Gastrocnemius medialis (tissue), 4 donors: ENCODE measurements at regions not wholly inside any gene's neighbourhood (a gene's known extent, or its start where the extent isn't known, plus 50 kb on each side); places are given as distances from the start of the nearest gene placed in this dataset.

Source experiments
- CTCF ChIP-seq, 5 experiments: fragments of 450-650 bp in 3 of 5; fragments of 200-600 bp in 2 of 5; sonication (generic) in 2 of 5; IDR thresholded peaks in 4 of 5; conservative IDR thresholded peaks in 1 of 5; 1 replicate in 4 of 5; 2 replicates in 1 of 5; pipeline ENCODE4 v1.5.1; 2016 to 2019; ENCODE audit warnings: antibody characterized with exemption in 5 of 5, mild to moderate bottlenecking in 3 of 5, moderate library complexity in 3 of 5
- POLR2A ChIP-seq, 2 donors: fragments of 450-650 bp; IDR thresholded peaks; one replicate each; pipeline ENCODE4 v1.6.1; 2017; ENCODE audit warnings: antibody characterized with exemption in 2 of 2, mild to moderate bottlenecking in 2 of 2, moderate library complexity in 2 of 2

- TF ChIP-seq CTCF (IDR thresholded peaks at IDR 0.05 in 4 of 5, conservative IDR thresholded peaks at IDR 0.05 in 1 of 5) = no peak
- no peak for TF ChIP-seq POLR2A (IDR thresholded peaks at IDR 0.05)
These were observed 159.0 kb downstream of the METTL4 start for GRCh38 chr18:2412281-2412680.
